ENCODE measurements at regions not wholly inside any gene's neighbourhood (a gene's known extent, or its start where the extent isn't known, plus 50 kb on each side); places are given as distances from the start of the nearest gene placed in this dataset.

GRCh38 chr22:22062306-22062793 is 79.8 kb upstream of the TOP3B start:
- no peaks in the 10 kb centered on the region for H3K9me3 Mint-ChIP-seq (ENCODE audit: unreplicated experiment)
- H3K27me3 Mint-ChIP-seq (ENCODE audit: unreplicated experiment) = peaks cover 2% of the 10 kb centered on the region
- peaks cover 9% of the 10 kb centered on the region for H3K4me1 Mint-ChIP-seq (ENCODE audit: low read depth, unreplicated experiment)
- no peak overlapping the region for H3K4me3 Mint-ChIP-seq (ENCODE audit: unreplicated experiment)
- TF ChIP-seq CTCF (IDR thresholded peaks at IDR 0.05; ENCODE audit: partially characterized antibody, unreplicated experiment) = no peak
- H3K36me3 Mint-ChIP-seq (ENCODE audit: unreplicated experiment) = no peaks in the 10 kb centered on the region
- H3K27ac Mint-ChIP-seq (ENCODE audit: unreplicated experiment) = no peak overlapping the region
- DNase-seq = no peak

- TF ChIP-seq CTCF (IDR thresholded peaks at IDR 0.05; ENCODE audit: partially characterized antibody, unreplicated experiment) = no peak
- no peak overlapping the region for H3K4me3 Mint-ChIP-seq (ENCODE audit: unreplicated experiment)
- no peaks in the 10 kb centered on the region for H3K9me3 Mint-ChIP-seq (ENCODE audit: unreplicated experiment)
- peaks cover 2% of the 10 kb centered on the region for H3K27me3 Mint-ChIP-seq (ENCODE audit: unreplicated experiment)
- DNase-seq = no peak
- H3K27ac Mint-ChIP-seq (ENCODE audit: unreplicated experiment) = no peak overlapping the region
- peaks cover 11% of the 10 kb centered on the region for H3K4me1 Mint-ChIP-seq (ENCODE audit: low read depth, unreplicated experiment)
- no peaks in the 10 kb centered on the region for H3K36me3 Mint-ChIP-seq (ENCODE audit: unreplicated experiment)
Measured at GRCh38 chr22:22061085-22062077, 78.8 kb upstream of the TOP3B start.

GRCh38 chr22:22060200-22061084 is 77.9 kb upstream of the TOP3B start:
- H3K27me3 Mint-ChIP-seq (ENCODE audit: unreplicated experiment) = peaks cover 3% of the 10 kb centered on the region
- peak; percentile 89 for TF ChIP-seq CTCF (IDR thresholded peaks at IDR 0.05; ENCODE audit: partially characterized antibody, unreplicated experiment)
- H3K4me1 Mint-ChIP-seq (ENCODE audit: low read depth, unreplicated experiment) = peaks cover 11% of the 10 kb centered on the region
- no peak overlapping the region for H3K4me3 Mint-ChIP-seq (ENCODE audit: unreplicated experiment)
- no peaks in the 10 kb centered on the region for H3K9me3 Mint-ChIP-seq (ENCODE audit: unreplicated experiment)
- peak; percentile 88 for DNase-seq
- no peaks in the 10 kb centered on the region for H3K36me3 Mint-ChIP-seq (ENCODE audit: unreplicated experiment)
- no peak overlapping the region for H3K27ac Mint-ChIP-seq (ENCODE audit: unreplicated experiment)

- Mint-ChIP-seq H3K9me3 (ENCODE audit: unreplicated experiment) (no peaks in the 10 kb centered on the region), H3K27ac (ENCODE audit: unreplicated experiment) (no peak overlapping the region), H3K27me3 (ENCODE audit: unreplicated experiment) (peaks cover 3% of the 10 kb centered on the region), H3K4me1 (ENCODE audit: low read depth, unreplicated experiment) (peaks cover 11% of the 10 kb centered on the region), H3K4me3 (ENCODE audit: unreplicated experiment) (no peak overlapping the region), H3K36me3 (ENCODE audit: unreplicated experiment) (peaks cover under 1% of the 10 kb centered on the region)
- no peak for DNase-seq
- no peak for TF ChIP-seq CTCF (IDR thresholded peaks at IDR 0.05; ENCODE audit: partially characterized antibody, unreplicated experiment)
Measured at GRCh38 chr22:22059291-22060002, 76.9 kb upstream of the TOP3B start.

All from glutamatergic neuron (in vitro differentiated cells).